Breast epithelium (tissue), 3 donors: ENCODE measurements at regions not wholly inside any gene's neighbourhood (a gene's known extent, or its start where the extent isn't known, plus 50 kb on each side); places are given as distances from the start of the nearest gene placed in this dataset.

ENCODE experiments used
- CTCF ChIP-seq, 3 donors: fragments of 450-650 bp; IDR thresholded peaks; one replicate each; pipeline ENCODE4 v1.5.1; 2016 to 2017; ENCODE audit warnings: antibody characterized with exemption in 3 of 3, mild to moderate bottlenecking in 3 of 3, moderate library complexity in 3 of 3
- POLR2A ChIP-seq: fragments of 450-650 bp; IDR thresholded peaks from one replicate; pipeline ENCODE4 v1.6.1; 2016; ENCODE audit warnings: antibody characterized with exemption, mild to moderate bottlenecking, moderate library complexity

- TF ChIP-seq CTCF (IDR thresholded peaks at IDR 0.05) (no peak), POLR2A (no peak)
These were observed 1951.7 kb downstream of the TP53TG3F start for GRCh38 chr16:35411156-35411555.
